Sciatic nerve (tissue), 2 donors: ENCODE measurements at regions not wholly inside any gene's neighbourhood (a gene's known extent, or its start where the extent isn't known, plus 50 kb on each side); places are given as distances from the start of the nearest gene placed in this dataset.

Experiments used
- ATAC-seq: fragments of 200-7000 bp; cut with Tn5 transposase; one replicate; pipeline ENCODE4 v1.9.1; 2020; ENCODE audit warnings: mild to moderate bottlenecking, moderate library complexity
- DNase-seq: peaks from one replicate; pipeline ENCODE4 v3.0.0-alpha.2; 2020; ENCODE audit warnings: low spot score
- intact Hi-C: fragments of 100-400 bp; cut with DNase I; formaldehyde crosslinking; loops from one replicate; pipeline ENCODE4 v1.14.2; 2022
- donor health status: DM: no; HTN: no; CAD: no.
- donor health status: DM: no; HTN: no; CAD: no.

DNA sequence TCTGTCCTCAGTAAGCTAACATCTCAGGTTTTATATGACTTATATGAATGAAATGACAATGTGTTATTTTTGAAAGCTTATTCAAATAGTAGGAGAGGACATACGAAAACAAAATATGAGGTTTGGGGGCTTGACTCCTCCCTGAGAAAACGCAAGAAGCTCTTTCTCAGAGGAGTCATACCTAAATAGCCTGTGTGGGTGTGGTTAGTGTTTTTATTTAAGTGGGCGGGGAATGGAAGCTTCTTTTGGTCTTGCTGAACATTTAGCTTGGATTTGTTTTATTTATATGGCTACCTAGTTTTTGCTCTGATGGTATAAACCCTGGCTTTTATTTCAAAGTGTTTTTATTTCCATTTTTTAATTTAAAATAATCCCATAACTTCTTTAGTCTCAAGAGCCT lies 72.1 kb upstream of the DSG1 start:
- intact Hi-C loops, result no loop called here
- DNase-seq (no peak), ATAC-seq (no peak)

DNA sequence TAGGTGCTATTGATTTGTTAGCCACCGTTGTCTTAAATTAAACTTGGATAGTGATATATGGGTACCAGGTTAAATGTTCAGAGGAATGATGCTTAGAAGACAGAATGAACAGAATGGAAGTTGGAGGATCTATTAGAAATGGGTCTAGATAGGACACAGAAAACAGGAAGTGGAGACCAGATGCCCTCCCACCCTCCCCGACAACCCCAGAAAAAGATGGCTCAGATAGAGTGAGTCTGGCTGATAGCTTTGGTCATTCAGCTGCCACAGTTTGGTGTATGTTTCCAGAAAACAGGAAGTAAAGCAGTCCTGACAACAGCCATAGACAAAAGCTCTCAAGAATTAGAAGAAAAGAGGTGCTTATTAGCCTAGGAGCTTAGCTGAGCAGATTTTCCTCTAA lies 71.5 kb upstream of the DSG1 start:
- DNase-seq, result no peak
- ATAC-seq, result no peak
- intact Hi-C loops, result no loop called here

DNA sequence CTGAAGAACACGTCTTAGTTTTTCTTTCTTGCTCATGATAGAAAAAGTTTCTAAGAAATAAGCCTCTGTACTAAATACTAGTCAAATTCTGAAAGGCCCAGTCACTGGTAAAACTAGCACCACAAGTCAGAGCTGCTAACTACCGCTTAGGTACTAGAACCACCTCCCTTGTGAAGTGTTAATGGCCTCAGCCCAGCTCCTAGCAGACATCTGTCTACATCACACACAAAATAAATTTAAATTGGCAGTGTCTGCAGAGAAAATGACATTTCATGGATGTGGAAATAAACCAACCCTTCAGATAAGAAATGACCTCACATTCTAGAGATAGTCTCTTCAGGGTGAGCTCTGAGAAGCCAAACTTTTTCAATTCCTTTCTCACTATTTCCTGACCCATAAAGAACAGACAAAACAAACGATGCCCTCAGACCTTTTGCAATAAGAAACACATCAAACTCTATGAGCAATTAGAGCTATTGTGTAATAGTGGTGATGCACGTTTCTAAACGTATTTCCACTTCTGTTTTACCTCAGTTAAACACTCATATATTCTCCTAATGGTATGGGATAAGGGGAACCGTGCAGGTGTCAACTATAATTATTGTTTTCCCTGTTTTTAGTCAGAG lies 70.3 kb upstream of the DSG1 start:
- no peak for ATAC-seq
- no peak for DNase-seq
- intact Hi-C loops, result no loop called here

DNA sequence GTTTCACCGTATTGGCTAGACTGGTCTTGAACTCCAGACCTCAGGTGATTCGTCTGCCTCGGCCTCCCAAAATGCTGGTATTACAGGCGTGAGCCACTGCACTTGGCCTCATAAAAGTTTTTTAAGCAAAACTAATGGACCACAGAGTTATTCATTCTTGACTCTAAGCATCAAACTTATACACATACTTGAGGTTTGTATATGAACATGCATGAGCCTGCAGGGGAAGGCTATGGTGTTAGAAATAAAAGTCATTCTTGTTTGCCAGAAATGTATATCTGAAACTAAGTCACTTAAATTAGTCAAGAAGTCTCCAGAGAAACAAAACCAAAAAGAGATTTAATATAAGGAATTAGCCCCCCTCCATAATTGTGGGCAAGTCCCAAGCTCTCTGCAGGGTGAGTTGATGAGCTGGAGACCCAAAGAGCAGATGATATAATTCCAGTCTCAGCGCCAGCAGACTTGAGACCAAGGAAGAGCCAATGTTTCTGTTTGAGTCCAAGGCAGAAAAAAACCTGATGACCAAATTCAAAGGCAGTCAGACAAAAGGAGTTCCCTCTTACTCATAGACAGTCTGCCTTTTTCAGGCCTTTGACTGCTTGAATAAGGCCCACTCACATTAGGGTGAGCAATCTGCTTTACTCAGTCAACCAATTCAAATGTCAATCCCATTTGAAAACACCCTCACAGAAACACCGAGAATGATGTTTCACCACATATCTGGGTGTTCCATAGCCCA lies 69.0 kb upstream of the DSG1 start:
- intact Hi-C loops, result no loop called here
- DNase-seq (no peak), ATAC-seq (no peak)

DNA sequence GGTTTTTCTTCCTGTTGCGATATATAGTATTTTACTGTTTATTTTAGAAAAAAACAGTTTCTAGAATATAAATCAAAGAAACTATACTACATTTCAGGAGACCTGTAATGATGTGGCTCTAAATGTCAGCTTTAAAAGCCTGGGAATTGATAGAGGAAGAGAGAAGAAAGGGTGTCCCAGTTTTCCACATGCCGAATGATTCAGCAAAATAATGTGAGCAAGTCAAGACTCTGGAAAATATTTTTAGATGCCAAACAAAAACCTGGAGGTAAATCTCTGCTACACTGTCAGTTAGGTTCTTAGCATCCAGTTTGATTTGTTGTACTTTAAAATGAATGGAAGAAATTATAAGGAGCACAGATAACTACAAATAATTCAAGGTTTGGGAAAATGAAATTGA lies 67.1 kb upstream of the DSG1 start:
- no peak for ATAC-seq
- intact Hi-C loops, result no loop called here
- no peak for DNase-seq

DNA sequence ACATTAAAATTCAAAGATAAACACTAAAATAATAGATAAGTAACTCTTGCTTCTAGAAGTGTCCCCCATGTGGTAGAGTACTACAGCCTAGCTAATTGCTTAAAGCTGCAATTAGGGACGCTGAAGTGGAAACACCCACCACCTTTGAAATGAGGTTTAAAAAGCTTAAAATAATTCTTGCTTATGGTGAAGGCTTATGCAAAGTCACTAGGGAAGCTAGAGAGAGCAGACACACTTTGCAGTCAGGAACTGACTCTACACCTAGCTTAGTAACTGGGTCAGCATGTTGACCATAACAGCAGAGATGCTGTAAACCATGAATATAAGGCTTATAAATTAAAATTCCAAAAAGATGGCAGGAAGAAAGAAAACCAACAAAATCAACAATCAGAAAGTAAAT lies 65.4 kb upstream of the DSG1 start:
- intact Hi-C loops, result no loop called here
- DNase-seq, result no peak
- ATAC-seq, result no peak

DNA sequence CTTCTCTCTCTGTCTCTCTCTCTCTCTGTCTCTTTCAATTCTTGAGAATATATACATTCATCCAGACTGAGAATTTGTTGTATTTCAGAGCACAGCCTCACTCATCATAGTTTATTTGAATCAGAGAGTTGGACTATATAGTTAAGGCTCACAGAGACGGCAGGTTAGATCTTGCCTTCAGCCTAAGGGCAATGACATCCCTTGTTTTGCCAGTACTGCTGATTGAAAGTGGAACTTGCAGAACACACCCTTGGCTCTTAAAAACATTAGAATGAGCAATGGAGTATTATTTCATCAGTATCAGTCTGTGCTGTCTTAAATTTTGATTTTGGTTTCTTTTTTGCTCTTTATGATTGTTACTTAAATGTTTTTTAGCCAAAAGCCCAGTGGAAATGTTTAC lies 62.0 kb upstream of the DSG1 start:
- DNase-seq, result no peak
- no peak for ATAC-seq
- intact Hi-C loops, result no loop called here

DNA sequence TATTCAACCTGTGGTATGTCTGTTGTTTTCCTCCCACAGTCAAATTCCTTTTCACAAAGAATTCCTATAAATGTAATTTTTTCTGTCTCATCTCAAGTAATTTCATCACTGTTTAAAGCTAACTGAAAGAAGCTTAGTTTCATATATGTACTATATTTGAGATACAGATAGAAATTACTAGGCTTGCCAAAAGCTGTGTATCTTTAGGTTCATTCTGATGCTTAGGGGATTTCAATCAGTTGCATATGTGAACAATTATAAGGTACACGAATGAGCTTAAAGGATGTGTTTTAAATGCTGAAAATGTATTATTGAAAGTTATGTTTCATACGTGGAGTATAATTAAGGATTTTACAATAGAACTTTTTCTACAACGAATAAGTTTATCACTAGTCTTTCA lies 59.2 kb upstream of the DSG1 start:
- DNase-seq, result no peak
- ATAC-seq, result no peak
- intact Hi-C loops, result no loop called here

DNA sequence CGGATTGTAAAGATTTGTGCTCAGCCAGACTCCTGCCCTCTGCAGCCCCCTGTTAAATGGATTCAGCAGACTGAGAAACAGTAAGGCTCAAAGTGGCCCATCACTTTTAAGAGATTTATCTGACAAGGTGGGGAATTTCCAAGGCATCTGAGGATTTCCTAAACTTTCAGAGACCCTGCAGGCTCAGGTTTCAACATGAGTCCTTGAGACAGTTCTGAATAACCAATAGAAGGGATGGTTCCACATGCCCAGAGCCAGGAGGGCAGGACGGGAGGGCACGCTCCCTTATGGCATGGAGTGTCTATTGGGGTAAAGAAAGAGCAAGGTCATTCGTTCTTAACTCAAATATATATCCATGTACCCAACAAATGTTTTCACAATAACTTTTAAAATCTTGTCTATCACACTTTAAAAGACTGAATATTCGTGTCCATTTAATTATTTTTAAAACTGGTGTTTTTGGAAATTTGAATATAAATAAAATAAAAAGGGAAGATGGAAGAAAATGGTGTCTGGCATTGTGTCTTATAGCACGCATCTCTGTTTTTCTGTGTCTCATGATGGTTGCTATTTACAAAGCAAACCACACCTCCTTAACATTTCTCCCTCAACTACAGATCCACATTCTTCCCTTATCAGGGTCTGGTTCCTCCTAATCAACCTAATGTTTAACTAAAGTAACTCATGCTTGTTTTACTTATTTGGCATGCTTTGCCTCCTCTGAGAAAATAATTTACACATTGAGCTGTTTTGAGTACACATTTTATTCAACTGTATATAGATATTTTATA lies 56.0 kb upstream of the DSG1 start:
- intact Hi-C loops, result no loop called here
- DNase-seq (no peak), ATAC-seq (no peak)

DNA sequence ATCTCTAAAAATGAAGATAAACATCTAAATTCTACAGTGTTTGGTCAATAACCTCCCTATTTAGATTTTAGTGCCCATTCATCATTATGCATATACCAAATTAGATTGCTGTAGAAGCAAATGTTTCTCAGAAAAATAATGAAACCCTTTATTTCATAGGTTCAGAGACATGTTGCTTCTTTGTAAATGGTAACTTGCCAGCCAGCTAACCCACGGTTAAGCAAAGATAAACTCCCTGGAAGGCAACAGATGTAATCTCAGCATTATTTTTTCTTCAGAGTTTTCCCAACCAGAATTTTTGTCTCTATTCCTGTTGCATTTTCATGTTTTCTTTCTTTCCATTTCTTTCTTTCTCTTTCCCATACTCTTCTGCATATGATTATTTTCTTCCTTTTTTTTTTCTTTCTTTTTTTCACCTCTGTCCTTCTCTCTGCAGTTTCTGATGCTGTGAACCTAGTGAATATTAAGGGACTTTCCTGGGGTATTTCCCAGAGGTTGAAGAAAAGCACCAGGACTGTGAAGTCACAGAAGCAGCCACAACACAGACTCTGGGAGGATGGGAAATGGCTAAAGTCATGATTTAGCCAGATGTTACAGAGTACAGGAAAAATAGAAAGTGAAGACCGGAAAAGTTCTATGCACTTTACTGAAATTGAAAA lies 50.0 kb upstream of the DSG1 start:
- DNase-seq (no peak), ATAC-seq (no peak)
- intact Hi-C loops, result loop anchor here (2.0 kb wide), 1 partner anchor 33 kb away; no protein-coding TSS in a partner anchor
